Liver (tissue), 3 donors: ENCODE measurements at regions not wholly inside any gene's neighbourhood (a gene's known extent, or its start where the extent isn't known, plus 50 kb on each side); places are given as distances from the start of the nearest gene placed in this dataset.

Experiments used
- EGR1 ChIP-seq, 2 donors: IDR thresholded peaks; 2 replicates each; pipeline ENCODE4 v1.6.1; 2016 to 2018; ENCODE audit warnings: antibody characterized with exemption in 2 of 2, low read depth in 2 of 2
- FOXA1 ChIP-seq: IDR thresholded peaks from 2 replicates; pipeline ENCODE4 v1.6.1; 2016; ENCODE audit warnings: antibody characterized with exemption
- NR2F2 ChIP-seq: IDR thresholded peaks from 2 replicates; pipeline ENCODE4 v1.6.1; 2016; ENCODE audit warnings: antibody characterized with exemption
- RAD21 ChIP-seq, 2 donors: IDR thresholded peaks; 2 replicates each; pipeline ENCODE4 v1.6.1; 2016; ENCODE audit warnings: antibody characterized with exemption in 2 of 2, mild to moderate bottlenecking in 2 of 2
- RXRA ChIP-seq, 2 donors: IDR thresholded peaks; 2 replicates each; pipeline ENCODE4 v1.6.1; 2017 to 2018; ENCODE audit warnings: antibody characterized with exemption in 2 of 2, mild to moderate bottlenecking in 1 of 2
- YY1 ChIP-seq: IDR thresholded peaks from 2 replicates; pipeline ENCODE4 v1.6.1; 2016; ENCODE audit warnings: antibody characterized with exemption, mild to moderate bottlenecking
- TF ChIP-seq, protein P1 (sequence below): fragments of 150-350 bp; IDR thresholded peaks from 2 replicates; pipeline ENCODE4 v1.5.1; 2017; ENCODE audit warnings: improper control_type of control experiment, low read depth, low read length; ENCODE audit not compliant: missing input control
- TF ChIP-seq, protein P2 (sequence below): IDR thresholded peaks from 2 replicates; pipeline ENCODE4 v1.6.1; 2016; ENCODE audit warnings: antibody characterized with exemption, mild to moderate bottlenecking
- TF ChIP-seq, protein P3 (sequence below): IDR thresholded peaks from 2 replicates; pipeline ENCODE4 v1.6.1; 2016; ENCODE audit warnings: antibody characterized with exemption
- TF ChIP-seq, protein P4 (sequence below): IDR thresholded peaks from 2 replicates; pipeline ENCODE4 v1.6.1; 2016; ENCODE audit warnings: antibody characterized with exemption
- TF ChIP-seq, protein P5 (sequence below): IDR thresholded peaks from 2 replicates; pipeline ENCODE4 v1.6.1; 2016; ENCODE audit warnings: antibody characterized with exemption
- donor health status: healthy.
- donor health status: healthy.

DNA sequence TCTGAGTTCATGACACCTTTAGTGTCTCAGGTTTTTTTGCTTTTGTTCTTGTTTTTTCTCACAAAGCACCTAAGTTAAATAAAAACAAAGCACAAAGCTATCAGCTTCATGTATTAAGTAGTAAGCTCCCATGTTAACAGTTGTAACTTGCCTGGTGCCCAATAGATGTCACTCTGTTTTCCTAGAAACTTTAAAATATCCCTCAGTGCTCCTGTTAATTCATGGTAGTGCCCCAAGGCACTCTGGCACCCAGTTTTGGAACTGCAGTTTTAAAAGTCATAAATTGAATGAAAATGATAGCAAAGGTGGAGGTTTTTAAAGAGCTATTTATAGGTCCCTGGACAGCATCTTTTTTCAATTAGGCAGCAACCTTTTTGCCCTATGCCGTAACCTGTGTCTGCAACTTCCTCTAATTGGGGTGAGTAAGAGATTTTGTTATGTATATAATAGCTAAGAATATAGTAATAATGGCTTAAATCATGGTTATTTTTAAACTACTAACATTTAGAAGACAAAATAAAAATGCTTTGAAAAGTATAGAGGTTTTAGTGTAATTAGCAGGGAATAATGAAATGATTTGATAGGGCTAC lies 555.0 kb upstream of the TMEFF2 start:
- TF ChIP-seq, protein P1, sequence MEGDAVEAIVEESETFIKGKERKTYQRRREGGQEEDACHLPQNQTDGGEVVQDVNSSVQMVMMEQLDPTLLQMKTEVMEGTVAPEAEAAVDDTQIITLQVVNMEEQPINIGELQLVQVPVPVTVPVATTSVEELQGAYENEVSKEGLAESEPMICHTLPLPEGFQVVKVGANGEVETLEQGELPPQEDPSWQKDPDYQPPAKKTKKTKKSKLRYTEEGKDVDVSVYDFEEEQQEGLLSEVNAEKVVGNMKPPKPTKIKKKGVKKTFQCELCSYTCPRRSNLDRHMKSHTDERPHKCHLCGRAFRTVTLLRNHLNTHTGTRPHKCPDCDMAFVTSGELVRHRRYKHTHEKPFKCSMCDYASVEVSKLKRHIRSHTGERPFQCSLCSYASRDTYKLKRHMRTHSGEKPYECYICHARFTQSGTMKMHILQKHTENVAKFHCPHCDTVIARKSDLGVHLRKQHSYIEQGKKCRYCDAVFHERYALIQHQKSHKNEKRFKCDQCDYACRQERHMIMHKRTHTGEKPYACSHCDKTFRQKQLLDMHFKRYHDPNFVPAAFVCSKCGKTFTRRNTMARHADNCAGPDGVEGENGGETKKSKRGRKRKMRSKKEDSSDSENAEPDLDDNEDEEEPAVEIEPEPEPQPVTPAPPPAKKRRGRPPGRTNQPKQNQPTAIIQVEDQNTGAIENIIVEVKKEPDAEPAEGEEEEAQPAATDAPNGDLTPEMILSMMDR: no peak
- TF ChIP-seq, protein P2, sequence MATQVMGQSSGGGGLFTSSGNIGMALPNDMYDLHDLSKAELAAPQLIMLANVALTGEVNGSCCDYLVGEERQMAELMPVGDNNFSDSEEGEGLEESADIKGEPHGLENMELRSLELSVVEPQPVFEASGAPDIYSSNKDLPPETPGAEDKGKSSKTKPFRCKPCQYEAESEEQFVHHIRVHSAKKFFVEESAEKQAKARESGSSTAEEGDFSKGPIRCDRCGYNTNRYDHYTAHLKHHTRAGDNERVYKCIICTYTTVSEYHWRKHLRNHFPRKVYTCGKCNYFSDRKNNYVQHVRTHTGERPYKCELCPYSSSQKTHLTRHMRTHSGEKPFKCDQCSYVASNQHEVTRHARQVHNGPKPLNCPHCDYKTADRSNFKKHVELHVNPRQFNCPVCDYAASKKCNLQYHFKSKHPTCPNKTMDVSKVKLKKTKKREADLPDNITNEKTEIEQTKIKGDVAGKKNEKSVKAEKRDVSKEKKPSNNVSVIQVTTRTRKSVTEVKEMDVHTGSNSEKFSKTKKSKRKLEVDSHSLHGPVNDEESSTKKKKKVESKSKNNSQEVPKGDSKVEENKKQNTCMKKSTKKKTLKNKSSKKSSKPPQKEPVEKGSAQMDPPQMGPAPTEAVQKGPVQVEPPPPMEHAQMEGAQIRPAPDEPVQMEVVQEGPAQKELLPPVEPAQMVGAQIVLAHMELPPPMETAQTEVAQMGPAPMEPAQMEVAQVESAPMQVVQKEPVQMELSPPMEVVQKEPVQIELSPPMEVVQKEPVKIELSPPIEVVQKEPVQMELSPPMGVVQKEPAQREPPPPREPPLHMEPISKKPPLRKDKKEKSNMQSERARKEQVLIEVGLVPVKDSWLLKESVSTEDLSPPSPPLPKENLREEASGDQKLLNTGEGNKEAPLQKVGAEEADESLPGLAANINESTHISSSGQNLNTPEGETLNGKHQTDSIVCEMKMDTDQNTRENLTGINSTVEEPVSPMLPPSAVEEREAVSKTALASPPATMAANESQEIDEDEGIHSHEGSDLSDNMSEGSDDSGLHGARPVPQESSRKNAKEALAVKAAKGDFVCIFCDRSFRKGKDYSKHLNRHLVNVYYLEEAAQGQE: no peak
- peak; percentile 58 for TF ChIP-seq RAD21 (IDR thresholded peaks at IDR 0.05)
- TF ChIP-seq FOXA1: no peak
- no peak for TF ChIP-seq RXRA (IDR thresholded peaks at IDR 0.05)
- TF ChIP-seq, protein P3, sequence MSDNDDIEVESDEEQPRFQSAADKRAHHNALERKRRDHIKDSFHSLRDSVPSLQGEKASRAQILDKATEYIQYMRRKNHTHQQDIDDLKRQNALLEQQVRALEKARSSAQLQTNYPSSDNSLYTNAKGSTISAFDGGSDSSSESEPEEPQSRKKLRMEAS: no peak
- TF ChIP-seq YY1: no peak
- TF ChIP-seq NR2F2: no peak
- TF ChIP-seq, protein P4, sequence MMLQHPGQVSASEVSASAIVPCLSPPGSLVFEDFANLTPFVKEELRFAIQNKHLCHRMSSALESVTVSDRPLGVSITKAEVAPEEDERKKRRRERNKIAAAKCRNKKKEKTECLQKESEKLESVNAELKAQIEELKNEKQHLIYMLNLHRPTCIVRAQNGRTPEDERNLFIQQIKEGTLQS: no peak
- TF ChIP-seq EGR1 (IDR thresholded peaks at IDR 0.05; ENCODE audit: low read depth in 2 of 2): no peak
- TF ChIP-seq, protein P5, sequence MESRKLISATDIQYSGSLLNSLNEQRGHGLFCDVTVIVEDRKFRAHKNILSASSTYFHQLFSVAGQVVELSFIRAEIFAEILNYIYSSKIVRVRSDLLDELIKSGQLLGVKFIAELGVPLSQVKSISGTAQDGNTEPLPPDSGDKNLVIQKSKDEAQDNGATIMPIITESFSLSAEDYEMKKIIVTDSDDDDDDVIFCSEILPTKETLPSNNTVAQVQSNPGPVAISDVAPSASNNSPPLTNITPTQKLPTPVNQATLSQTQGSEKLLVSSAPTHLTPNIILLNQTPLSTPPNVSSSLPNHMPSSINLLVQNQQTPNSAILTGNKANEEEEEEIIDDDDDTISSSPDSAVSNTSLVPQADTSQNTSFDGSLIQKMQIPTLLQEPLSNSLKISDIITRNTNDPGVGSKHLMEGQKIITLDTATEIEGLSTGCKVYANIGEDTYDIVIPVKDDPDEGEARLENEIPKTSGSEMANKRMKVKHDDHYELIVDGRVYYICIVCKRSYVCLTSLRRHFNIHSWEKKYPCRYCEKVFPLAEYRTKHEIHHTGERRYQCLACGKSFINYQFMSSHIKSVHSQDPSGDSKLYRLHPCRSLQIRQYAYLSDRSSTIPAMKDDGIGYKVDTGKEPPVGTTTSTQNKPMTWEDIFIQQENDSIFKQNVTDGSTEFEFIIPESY: no peak
